SK-N-SH (cell line): ENCODE measurements at regions not wholly inside any gene's neighbourhood (a gene's known extent, or its start where the extent isn't known, plus 50 kb on each side); places are given as distances from the start of the nearest gene placed in this dataset.

Source experiments
- GATA2 ChIP-seq: sonication (generic); formaldehyde crosslinking; IDR thresholded peaks from 2 replicates; pipeline ENCODE4 v1.5.0; 2020; ENCODE audit warnings: mild to moderate bottlenecking, missing genetic modification reagents
- RFX5 ChIP-seq: IDR thresholded peaks from 2 replicates; pipeline ENCODE4 v1.6.1; 2012; ENCODE audit warnings: mild to moderate bottlenecking, improper control_type of control experiment, low read length
- TF ChIP-seq, protein P1 (sequence below): IDR thresholded peaks from 2 replicates; pipeline ENCODE4; 2012

GRCh38 chr6:67336014-67336413 is 1299.1 kb upstream of the ADGRB3 start:
- TF ChIP-seq RFX5 (no peak), GATA2 (CRISPR knock-in tag) (no peak)
- TF ChIP-seq, protein P1, sequence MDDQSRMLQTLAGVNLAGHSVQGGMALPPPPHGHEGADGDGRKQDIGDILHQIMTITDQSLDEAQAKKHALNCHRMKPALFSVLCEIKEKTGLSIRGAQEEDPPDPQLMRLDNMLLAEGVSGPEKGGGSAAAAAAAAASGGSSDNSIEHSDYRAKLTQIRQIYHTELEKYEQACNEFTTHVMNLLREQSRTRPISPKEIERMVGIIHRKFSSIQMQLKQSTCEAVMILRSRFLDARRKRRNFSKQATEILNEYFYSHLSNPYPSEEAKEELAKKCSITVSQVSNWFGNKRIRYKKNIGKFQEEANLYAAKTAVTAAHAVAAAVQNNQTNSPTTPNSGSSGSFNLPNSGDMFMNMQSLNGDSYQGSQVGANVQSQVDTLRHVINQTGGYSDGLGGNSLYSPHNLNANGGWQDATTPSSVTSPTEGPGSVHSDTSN, result no peak
